ENCODE measurements at regions not wholly inside any gene's neighbourhood (a gene's known extent, or its start where the extent isn't known, plus 50 kb on each side); places are given as distances from the start of the nearest gene placed in this dataset.

- TF ChIP-seq CREM (CRISPR knock-in tag; IDR thresholded peaks at IDR 0.05) (no peak), CTCF (IDR thresholded peaks at IDR 0.05) (no peak), SMAD3 (CRISPR knock-in tag; IDR thresholded peaks at IDR 0.05; ENCODE audit: borderline replicate concordance) (no peak), NR3C1 (CRISPR knock-in tag; conservative IDR thresholded peaks at IDR 0.05; ENCODE audit: low read depth) (no peak), JUN (CRISPR knock-in tag; IDR thresholded peaks at IDR 0.05) (no peak), MAX (CRISPR knock-in tag; IDR thresholded peaks at IDR 0.05) (no peak), FOXK1 (CRISPR knock-in tag; IDR thresholded peaks at IDR 0.05) (no peak), GABPB1 (CRISPR knock-in tag; IDR thresholded peaks at IDR 0.05) (no peak), CBFB (CRISPR knock-in tag; IDR thresholded peaks at IDR 0.05; ENCODE audit: low read depth) (no peak), ESRRA (CRISPR knock-in tag; IDR thresholded peaks at IDR 0.05; ENCODE audit: borderline replicate concordance) (no peak), ETV6 (CRISPR knock-in tag; IDR thresholded peaks at IDR 0.05) (no peak), ZNF232 (CRISPR knock-in tag; IDR thresholded peaks at IDR 0.05) (no peak)
- TF ChIP-seq, protein P1, sequence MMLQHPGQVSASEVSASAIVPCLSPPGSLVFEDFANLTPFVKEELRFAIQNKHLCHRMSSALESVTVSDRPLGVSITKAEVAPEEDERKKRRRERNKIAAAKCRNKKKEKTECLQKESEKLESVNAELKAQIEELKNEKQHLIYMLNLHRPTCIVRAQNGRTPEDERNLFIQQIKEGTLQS (CRISPR knock-in tag; conservative IDR thresholded peaks at IDR 0.05) = no peak
- TF ChIP-seq, protein P2, sequence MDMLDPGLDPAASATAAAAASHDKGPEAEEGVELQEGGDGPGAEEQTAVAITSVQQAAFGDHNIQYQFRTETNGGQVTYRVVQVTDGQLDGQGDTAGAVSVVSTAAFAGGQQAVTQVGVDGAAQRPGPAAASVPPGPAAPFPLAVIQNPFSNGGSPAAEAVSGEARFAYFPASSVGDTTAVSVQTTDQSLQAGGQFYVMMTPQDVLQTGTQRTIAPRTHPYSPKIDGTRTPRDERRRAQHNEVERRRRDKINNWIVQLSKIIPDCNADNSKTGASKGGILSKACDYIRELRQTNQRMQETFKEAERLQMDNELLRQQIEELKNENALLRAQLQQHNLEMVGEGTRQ (CRISPR knock-in tag; IDR thresholded peaks at IDR 0.05) = no peak
Measured at GRCh38 chr17:77314601-77315000, 173.8 kb downstream of the SEC14L1 start.

Measured in WTC11 (cell line).